HG02981 (cell line): ENCODE measurements at regions not wholly inside any gene's neighbourhood (a gene's known extent, or its start where the extent isn't known, plus 50 kb on each side); places are given as distances from the start of the nearest gene placed in this dataset.
"Not testable (repeated sequence)": the region's sequence is repeated elsewhere in the genome, so short reads cannot be mapped to it uniquely, and the experiment has no call there.

Experiments used
- ATAC-seq: cut with Tn5 transposase; IDR thresholded peaks from one replicate; pipeline ENCODE4 v1.9.1; 2021; ENCODE audit warnings: mild to moderate bottlenecking, moderate library complexity; ENCODE audit not compliant: unreplicated experiment

DNA sequence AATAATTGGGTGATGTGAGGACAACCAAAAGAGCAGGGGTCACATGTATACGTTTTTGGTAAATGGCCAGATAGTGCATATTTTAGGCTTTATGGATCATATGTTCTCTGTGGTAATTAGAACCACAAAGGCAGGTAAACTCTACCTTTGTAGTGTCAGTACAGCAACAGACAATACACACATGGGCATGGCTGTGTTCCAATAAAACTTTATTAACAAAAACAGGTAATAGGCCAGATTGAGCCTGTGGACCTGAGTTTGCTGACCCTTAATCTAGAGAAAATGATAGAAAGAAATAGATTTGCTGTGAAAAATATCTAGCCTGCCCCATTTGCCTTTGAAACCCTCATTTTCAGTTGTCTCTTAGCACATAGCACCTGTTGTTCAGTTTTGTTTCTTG lies 177.2 kb upstream of the CXCR4 start:
- ATAC-seq = no peak

DNA sequence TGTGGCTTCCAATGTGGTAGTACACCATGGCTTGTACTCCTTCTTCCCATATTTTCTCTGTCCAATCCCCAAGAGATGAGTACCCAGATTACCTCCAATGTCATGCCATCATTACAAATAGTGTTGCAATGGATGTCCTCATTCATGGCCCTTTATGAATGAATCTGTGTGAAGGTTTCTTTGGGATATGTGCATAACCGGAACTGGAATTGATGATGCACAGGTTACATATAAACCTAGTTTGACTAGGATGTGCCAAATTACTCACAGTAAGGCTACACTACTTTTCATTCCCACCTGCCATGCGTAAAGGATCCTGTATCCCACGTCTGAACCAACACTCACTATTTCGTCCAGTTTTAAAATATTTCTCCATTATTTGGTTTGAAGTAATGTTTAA lies 173.9 kb upstream of the CXCR4 start:
- ATAC-seq = no peak

DNA sequence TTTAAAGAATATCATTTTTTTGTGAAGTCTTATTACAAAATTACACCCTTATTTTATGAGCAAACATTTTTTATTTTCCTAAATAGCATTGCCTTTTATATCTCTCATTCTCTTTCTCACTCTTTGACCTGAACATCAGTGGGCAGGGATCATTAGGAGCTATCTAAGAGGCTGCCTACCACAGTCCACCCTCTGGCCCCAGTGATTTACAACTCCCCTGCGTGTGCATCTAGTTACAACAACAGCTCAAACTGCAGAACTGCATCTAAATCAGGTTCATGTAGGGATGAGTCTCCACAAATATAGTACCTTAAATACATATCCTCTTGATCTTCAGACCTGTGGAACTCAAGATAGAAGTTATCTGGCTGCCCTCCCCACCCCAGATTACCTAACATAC lies 172.4 kb upstream of the CXCR4 start:
- no peak for ATAC-seq

DNA sequence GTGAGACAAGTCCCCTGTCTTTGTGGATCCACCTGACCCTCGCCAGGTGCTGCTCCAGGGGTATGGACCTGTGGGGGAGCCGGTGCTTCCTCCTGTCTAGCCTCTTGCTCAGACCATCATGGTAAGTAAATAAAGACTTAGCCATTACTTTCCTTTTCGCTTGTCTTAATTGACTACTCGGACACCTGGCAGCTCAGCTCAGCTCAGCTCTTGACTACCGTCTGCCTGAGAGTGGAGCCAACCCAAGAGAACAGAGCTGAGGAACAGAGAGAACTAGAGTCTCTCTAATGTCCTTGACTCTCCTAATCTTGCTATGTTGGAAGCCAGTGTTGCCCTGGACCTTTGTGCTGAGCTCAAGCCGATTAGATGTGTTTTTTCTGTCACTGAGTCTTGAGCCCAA lies 170.3 kb upstream of the CXCR4 start:
- ATAC-seq = no peak

DNA sequence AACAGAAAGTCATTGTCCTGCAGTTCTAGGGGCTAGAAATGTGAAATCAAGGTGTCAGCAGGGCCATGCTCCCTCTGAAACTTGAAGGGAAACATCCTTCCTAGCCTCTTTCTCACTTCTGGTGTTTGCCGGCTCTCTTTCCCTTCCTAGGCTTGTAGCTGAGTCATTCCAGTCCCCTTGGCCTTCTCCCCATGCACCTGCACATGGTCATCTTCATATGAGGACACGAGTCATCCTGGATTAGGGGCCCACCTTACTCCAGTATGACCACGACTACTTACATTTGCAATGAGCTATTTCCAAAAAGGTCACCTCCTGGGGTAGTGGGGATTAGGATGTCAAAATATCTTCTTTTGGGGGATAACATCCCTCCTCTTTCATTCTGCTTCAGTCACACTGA lies 168.5 kb upstream of the CXCR4 start:
- no peak for ATAC-seq

DNA sequence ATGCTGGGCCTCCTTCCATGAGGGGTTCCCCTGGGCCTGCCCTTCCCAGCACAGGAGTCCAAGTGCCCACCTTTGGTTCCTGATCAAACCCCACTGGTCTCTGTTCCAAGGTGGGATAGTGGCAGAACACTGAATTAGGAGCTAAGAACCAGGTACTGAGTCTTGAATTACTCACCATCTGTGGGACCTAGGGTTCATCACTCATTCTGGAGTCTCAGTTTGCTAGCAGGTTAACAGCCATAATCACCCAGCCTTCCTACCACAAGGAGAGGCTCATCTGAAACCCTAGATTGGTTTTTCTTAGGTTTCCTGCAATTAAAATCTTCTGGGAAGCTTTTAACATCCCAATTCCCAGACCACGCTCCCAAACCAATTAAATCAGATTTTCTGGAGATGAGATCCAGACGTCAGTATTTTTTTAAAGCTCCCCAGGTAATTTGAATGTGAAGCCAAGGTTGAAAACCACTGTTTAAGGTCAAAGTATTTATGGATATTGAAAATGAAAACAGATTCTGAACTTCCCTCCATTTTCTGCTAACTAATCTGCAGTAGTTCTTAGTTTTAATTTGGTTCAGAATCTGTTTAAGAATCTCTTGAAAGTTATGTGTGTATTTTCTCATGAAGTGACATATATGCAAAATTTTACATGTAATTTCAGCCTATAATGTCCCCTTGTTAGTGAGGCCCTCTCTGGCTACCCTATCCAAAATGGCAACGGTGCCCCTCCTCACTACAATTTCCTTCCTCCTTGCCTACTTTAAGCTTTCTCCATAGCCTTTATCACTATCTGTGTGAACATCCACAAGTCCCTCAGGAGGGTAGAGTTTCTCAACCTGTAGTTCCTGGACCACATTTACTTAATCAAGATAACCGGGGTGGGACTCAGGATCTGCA lies 166.5 kb upstream of the CXCR4 start:
- no peak for ATAC-seq

DNA sequence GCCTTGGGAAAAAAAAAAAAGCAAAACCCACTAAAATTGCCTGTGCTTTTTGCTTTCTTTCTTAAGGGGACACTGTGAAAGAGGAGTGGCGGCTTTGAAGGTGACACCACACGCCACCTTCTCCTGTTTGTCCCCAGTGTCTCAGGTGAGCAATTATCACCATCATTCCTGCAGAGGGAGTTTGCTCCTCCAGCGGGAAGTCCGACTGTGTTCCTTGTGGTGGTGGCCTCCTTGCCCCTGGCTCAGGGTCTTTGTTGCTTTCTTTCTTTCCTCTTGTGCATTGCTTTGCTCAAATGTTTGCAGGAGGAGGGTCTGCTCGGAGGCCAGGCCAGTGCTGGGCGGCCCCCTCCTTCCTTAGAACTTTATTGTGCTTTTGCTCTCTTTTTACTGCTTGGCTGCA lies 164.3 kb upstream of the CXCR4 start:
- ATAC-seq = no peak

DNA sequence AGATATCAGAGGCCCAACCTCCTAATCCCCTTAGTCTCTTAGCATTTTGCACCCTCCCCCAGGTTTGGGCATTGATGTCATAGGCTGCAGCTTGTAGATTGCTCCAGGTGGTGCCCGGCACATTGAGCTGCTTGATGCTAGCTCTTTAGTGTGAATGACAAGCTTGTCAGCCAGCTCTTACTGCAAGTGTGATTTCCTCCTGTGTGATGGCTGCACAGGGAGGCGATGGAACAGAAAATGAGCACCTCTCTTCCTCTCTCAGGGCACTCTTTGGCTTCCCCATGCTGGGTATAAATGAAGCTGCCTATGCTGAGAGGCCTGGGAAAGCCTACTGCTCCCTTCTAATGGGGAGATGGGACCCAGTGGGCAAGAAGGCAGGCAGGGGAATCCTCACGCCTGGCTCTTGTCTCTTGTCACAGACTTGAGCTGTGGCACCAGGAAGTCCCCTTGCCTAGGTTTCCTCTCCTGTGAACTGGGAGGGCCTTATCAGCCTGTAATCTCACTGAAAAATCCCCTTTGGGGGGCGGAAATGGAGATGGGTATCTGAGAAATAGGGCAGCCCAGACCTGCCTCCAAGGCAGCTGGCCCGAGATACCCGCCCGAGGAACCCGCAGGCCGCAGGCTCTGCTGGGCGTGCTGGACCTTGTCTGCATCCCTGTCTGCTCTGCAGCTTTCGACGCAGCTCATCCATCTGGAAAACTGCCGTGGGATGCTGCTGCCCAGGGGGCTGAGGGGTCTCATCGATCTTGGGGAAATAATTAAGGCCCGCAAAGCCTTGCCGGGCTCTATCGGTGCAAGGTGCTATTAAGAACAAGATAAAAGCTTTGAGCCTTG lies 163.5 kb upstream of the CXCR4 start:
- ATAC-seq = no peak

DNA sequence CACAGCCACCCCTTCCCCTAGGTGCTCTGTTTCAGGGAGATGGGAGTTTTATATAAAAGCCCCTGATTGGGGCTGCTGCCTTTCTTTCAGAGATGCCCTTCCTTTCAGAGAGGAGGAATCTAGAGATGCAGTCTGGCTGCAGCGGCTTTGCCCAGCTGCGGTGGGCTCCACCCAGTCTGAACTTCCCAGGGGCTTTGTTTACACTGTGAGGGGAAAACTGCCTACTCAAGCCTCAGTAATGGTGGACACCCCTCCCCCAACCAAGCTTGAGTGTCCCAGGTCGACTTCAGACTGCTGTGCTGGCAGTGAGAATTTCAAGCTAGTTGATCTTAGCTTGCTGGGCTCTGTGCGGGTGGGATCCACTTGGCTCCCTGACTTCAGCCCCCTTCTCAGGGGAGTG lies 148.4 kb upstream of the CXCR4 start:
- ATAC-seq = not testable (repeated sequence)

DNA sequence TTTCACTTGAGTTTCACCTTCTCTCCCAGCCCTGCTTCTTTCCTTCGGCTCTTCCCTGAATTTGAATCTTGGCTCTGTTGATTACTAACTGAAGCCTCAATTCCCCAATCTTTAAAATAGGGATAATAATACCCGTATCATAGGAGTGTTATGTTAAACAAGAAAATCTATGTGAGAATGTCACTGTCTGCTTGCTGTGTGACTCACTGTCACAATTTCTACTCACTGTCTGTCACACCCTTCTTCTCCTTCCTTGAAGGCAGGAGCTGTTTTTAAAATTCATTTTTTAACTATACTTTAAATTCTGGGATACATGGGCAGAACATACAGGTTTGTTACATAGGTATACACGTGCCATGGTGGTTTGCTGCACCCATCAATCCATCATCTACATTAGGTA lies 141.6 kb upstream of the CXCR4 start:
- no peak for ATAC-seq

DNA sequence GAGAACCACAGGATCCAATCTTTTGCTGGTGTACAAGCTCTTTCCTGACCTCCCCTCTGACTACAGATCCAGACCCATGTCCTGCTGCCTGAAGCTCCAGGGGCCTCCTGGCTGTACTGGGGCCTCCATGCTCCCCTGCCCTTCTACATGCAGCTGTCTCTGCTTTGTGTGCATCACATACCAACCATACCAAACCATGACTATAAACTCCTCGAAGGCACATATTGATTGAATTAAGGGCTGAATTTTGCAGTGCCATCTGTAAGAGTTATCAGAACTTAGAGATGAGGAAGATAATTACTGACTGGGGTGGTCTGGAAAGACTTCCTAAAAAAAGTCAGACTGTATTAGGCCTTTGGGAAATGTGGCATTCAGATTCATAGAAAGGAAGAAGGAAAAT lies 139.9 kb upstream of the CXCR4 start:
- ATAC-seq = no peak

DNA sequence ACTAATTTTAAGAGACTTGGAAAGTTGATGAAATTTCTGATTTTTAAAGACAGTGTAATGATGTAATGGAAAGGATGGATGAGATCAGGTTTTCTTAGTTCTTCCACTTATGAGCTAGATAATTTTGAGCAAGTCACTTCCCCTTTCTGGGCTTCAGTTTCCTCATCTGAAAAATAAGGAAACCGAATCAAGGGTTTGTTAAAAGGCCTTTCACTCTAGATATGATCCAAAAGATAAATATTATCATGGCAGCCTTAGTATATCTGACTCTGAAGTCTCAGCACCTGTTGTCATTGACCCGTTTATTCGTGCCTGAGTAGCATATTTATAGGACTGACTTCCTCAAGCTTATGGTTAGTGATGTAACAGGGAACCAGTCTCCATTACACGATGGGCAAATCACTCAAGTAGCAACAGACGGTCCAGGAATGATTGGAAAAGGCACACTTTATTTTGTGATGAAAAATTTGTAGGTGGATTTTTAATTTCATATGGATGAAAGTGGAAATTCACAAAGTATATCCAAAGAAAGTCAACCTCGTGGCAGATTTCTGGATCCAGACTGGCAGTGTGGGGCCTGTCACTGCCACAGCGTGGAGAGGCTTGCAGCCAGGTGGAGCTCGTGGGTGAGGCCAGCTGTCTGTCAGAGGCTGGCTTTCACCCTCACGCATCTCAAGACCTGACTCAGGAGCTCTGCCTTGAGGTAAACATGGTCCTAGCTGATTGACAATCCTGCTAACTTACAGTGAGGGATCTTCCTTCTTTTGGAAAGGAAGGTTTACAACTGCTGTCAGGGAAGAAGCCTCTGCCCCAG lies 137.9 kb upstream of the CXCR4 start:
- ATAC-seq = peak; percentile 33

DNA sequence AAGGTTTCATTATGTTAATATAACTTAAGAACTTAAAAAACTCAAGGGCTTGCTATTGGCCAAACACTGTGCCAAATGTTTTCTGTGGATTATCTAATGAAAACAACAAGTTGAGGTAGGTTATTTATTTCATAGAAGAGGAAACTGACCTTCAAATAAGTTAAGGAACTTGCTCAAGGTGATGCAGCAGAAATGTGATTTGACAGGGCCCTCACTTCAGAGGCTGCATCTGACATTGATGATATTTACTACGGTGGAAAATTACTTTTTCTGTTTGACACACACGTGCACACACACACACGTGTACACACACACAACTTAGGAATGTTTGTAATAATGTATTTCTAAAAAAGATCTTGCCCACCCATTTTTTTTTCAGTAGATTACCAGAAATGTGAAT lies 137.2 kb upstream of the CXCR4 start:
- ATAC-seq = no peak

DNA sequence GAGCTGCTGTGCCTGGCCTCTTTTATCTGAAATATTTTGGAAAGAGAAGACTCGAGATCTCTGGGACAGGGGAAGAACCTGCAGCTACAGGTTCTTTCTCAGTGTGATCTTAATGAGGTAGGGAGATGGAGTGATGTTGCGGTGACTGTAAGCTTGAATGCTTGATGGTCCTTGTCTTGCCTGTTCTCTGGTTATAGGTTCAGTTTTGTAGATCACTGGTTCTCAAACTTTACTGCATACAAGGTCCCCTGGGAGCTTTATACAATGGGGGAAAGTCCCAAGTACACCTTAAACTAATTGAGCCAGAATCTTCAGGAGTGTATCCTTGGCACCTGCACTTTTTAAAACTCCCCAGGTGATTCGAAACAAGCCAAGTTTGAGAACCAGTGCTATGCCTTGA lies 136.7 kb upstream of the CXCR4 start:
- ATAC-seq = peak; percentile 39

DNA sequence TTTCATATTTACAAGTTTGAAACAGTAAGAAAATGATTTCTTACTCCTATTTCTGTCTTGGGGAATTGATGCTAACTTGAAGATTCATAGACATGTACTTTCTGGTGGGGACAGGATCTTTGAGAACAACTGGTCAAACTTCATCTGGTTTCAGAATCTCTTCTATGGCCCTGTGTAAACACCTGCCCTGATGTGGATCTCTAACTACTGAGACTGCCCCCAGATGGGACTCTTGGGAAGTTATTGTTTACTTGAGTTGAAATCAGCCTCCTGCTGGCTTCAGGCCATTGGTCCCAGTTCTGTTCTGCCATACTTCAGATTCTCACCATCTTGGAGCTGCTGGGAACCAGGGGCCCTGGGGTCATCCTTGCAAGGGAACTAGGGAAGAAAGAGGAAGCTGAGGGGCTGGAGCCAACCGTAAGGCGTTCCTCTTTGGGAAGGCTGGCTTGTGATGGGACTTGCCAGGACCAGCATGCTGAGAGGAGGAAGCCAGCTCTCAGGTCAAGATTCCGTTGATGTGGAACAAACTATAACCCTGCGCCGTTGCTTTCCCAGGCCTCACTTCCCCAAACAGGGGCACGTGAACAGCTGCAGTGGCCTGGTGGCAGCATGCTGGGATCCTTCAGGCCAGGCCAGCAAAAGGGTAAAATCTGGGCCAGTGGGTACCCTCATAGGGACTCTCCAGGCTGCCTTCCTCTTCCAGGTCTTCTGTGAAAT lies 135.5 kb upstream of the CXCR4 start:
- peak; percentile 31 for ATAC-seq

DNA sequence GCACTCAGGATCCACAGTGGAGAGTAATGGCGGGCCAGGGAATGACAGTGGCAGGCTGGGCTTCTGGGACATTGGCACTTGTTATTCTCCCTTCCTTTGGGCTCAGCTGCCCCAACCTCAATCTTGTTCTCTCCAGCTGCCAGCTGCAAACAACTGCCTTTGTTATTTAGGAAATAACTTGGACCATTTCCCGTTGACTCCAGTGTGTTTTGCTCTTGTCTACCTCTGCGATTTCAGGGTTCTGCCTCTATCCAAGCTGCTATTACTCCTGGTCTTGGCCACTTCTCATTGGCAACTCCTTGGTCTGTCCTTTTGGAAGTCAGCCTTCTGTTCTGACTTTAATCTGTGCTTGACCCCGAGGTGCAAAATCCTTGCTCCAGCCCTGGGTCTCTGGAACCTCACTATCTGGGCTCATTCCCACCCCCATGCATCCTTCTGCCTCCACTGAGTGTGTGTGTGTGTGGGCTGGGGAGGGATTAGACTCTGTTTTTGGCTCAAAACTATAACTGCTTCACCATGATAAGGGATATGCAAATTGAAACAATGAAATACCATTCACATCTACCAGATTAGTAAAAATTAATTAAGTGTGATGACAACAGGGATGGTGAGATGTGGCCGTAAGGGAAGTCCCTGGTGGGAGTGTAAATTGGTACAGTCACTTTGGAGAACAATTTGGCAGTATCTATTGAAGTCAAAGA lies 134.1 kb upstream of the CXCR4 start:
- no peak for ATAC-seq

DNA sequence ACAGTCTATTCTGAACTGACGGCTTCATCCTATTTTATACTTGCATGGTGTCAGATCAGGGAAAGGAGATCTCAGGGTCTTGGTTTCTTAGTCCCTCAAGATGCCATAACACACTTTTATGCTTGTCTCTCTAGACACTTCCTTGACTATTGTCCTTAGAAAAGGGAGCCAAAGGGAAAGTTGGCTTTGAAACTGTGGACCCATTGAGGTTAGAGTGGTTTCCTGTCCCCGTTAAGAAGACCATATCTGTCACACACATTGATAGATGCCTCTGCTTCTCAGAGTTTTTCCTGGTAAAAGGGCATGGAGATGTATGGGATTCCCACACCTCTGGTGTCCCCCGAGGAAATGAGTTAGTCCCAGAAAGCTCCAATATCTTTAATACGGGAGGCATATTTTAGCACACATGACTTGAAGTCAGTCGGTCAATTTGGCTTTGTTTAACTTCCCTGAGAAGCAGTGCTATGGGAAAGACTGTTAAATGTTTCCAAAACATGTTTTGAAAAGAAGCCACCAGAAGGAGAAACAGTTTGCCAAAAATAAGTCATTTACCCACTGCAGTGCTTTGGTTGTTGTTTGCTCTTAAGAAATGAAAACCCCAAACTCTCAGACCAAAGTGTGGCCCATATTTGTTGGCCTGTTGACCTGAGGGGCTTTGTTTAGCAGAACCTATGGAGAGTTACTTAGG lies 133.4 kb upstream of the CXCR4 start:
- no peak for ATAC-seq

DNA sequence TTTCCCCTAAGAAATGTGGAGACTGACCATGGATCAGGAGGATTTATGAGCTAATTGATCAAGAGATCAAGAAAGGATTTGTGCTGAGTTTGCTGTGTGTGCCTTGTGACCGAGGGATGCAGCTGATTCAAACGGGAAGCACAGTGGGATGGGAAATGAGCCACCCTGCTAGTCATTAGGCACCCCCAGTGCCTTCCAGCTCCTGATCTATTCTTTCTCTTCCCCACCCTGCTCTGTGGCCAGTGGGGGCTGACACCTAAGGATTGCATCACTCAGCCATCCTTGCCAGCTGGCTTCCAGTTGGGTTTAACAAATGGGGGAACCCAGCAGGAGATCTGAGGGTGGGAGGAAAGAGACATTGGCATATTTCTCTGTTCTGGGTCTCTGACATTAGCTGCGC lies 132.2 kb upstream of the CXCR4 start:
- ATAC-seq = no peak

DNA sequence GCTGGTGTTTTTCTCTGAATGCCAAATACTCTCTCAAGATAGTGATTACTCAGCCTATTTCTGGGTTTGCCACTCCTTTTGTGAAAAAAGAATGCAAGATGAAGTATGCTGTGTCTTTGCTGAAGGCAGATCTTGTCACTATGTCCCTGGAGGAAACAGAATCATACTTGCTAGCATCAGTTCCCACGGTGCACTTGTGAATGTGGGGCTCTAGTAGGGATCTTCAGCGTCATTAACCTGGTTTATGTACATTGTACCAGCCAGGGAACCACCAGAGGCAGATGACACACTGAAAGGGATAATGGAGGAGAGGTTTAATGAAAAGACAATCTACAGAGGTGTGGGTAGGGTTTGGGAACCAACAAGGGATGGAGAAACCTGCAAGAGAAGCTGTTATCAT lies 131.0 kb upstream of the CXCR4 start:
- no peak for ATAC-seq

DNA sequence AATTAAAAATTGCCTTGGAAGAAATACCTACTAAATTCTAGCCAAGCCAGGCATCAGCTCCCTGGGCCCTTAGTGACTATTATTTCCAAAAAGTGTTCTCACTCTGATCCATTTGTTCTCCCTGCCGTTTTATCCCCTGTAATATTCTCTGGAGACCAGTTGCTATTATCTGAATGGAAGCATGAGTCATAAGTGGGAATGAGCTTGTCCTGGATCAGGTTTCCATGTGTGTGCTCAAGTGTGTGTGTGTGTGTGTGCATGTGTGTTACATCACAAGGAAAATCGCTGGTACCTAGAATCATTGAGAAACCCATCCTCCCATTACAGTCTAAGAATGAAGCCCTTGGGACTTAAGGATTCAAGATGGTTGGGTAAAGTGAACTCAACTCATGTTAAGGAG lies 130.3 kb upstream of the CXCR4 start:
- ATAC-seq = no peak
